Osteoblast (primary cell): ENCODE measurements at regions not wholly inside any gene's neighbourhood (a gene's known extent, or its start where the extent isn't known, plus 50 kb on each side); places are given as distances from the start of the nearest gene placed in this dataset.

Source experiments
- DNase-seq: peaks from one replicate; pipeline ENCODE4 v3.0.0; 2011; ENCODE audit warnings: low spot score, mixed read lengths; ENCODE audit not compliant: insufficient read length; ENCODE audit errors: missing footprints
- H2AFZ ChIP-seq: 2 replicates; pipeline ENCODE4 v1.6.0; 2011; ENCODE audit warnings: mild to moderate bottlenecking, low read length
- H3K27ac ChIP-seq: 2 replicates; pipeline ENCODE4 v1.5.1; 2011; ENCODE audit warnings: mild to moderate bottlenecking, low read depth, low read length, moderate library complexity
- H3K27me3 ChIP-seq: 2 replicates; pipeline ENCODE4 v1.6.0; 2012; ENCODE audit warnings: mild to moderate bottlenecking, control low read depth, inconsistent platforms, low read length, moderate library complexity; ENCODE audit not compliant: insufficient read depth
- H3K36me3 ChIP-seq: 2 replicates; pipeline ENCODE4 v1.5.1; 2011; ENCODE audit warnings: mild to moderate bottlenecking, low read length, control low read depth, moderate library complexity; ENCODE audit not compliant: insufficient read depth
- H3K4me1 ChIP-seq: 2 replicates; pipeline ENCODE4 v1.5.1; 2011; ENCODE audit warnings: mild to moderate bottlenecking, low read length, control low read depth, moderate library complexity; ENCODE audit not compliant: insufficient read depth
- H3K4me2 ChIP-seq: 2 replicates; pipeline ENCODE4 v1.6.0; 2011; ENCODE audit warnings: mild to moderate bottlenecking, low read length; ENCODE audit not compliant: insufficient read depth
- H3K4me3 ChIP-seq: fragments of 200-600 bp; sonication (generic); 3 replicates; pipeline ENCODE4 v1.5.1; 2012; ENCODE audit warnings: mild to moderate bottlenecking, low read length, inconsistent platforms; ENCODE audit not compliant: insufficient read depth
- H3K79me2 ChIP-seq: 2 replicates; pipeline ENCODE4 v1.6.0; 2012; ENCODE audit warnings: mild to moderate bottlenecking, low read length, control low read depth, inconsistent platforms; ENCODE audit not compliant: insufficient read depth
- H3K9me3 ChIP-seq: 2 replicates; pipeline ENCODE4 v1.5.1; 2011; ENCODE audit warnings: low read depth, low read length, control low read depth
- H4K20me1 ChIP-seq: 2 replicates; pipeline ENCODE4 v1.6.0; 2012; ENCODE audit warnings: mild to moderate bottlenecking, low read length, control low read depth; ENCODE audit not compliant: insufficient read depth
- TF ChIP-seq, protein P1 (sequence below): IDR thresholded peaks from 2 replicates; pipeline ENCODE4 v1.5.1; 2011; ENCODE audit warnings: mild to moderate bottlenecking, low read depth, low read length, moderate library complexity; ENCODE audit errors: extremely low read depth

DNA sequence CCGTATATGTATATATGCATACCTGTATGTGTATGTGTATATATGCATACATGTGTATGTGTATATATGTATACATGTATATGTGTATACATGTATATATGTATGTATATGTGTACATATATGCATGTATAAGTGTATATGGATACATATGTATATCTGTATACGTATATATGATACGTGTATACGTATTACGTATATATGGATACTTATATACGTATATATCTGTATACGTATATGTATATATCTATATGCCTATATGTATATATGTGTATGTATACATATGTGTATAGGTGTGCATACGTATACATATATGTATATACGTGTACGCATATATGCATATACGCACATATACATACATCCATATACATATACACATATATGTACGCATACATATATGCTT is 681.6 kb upstream of the ANO3 start:
- no peaks in the 10 kb centered on the region for H4K20me1 ChIP-seq
- H3K27me3 ChIP-seq = no peaks in the 10 kb centered on the region
- H3K79me2 ChIP-seq = no peaks in the 10 kb centered on the region
- H3K4me3 ChIP-seq = no peak overlapping the region
- no peak overlapping the region for H3K4me2 ChIP-seq
- no peak overlapping the region for H2AFZ ChIP-seq
- TF ChIP-seq, protein P1, sequence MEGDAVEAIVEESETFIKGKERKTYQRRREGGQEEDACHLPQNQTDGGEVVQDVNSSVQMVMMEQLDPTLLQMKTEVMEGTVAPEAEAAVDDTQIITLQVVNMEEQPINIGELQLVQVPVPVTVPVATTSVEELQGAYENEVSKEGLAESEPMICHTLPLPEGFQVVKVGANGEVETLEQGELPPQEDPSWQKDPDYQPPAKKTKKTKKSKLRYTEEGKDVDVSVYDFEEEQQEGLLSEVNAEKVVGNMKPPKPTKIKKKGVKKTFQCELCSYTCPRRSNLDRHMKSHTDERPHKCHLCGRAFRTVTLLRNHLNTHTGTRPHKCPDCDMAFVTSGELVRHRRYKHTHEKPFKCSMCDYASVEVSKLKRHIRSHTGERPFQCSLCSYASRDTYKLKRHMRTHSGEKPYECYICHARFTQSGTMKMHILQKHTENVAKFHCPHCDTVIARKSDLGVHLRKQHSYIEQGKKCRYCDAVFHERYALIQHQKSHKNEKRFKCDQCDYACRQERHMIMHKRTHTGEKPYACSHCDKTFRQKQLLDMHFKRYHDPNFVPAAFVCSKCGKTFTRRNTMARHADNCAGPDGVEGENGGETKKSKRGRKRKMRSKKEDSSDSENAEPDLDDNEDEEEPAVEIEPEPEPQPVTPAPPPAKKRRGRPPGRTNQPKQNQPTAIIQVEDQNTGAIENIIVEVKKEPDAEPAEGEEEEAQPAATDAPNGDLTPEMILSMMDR = no peak
- H3K9me3 ChIP-seq = no peaks in the 10 kb centered on the region
- no peaks in the 10 kb centered on the region for H3K4me1 ChIP-seq
- DNase-seq = no peak
- H3K36me3 ChIP-seq = no peaks in the 10 kb centered on the region
- H3K27ac ChIP-seq = no peak overlapping the region

DNA sequence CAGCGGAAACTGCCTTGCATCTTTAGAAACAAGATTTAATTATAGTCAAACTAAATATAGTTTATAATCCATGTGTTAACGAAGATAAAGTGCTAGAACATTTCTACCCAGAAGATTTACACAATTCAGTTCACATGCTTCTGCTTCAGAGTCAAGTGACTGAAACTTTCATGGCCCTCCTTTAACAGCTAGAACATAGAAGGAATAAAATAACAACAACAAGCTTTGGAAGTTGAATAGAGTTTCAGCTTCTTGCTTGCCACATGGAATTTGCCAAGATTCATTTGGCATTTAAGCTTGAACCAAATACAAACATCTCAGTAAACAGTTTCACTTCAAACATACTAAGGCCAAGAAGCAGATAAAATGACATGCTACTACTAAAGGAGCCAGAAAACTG is 676.3 kb upstream of the ANO3 start:
- DNase-seq = no peak
- Histone ChIP-seq H3K4me3 (no peak overlapping the region), H3K4me2 (no peak overlapping the region), H3K4me1 (no peaks in the 10 kb centered on the region), H3K79me2 (no peaks in the 10 kb centered on the region), H4K20me1 (no peaks in the 10 kb centered on the region), H3K9me3 (peaks cover 2% of the 10 kb centered on the region), H3K27ac (no peak overlapping the region), H2AFZ (no peak overlapping the region), H3K27me3 (no peaks in the 10 kb centered on the region), H3K36me3 (no peaks in the 10 kb centered on the region)
- TF ChIP-seq, protein P1 = no peak

DNA sequence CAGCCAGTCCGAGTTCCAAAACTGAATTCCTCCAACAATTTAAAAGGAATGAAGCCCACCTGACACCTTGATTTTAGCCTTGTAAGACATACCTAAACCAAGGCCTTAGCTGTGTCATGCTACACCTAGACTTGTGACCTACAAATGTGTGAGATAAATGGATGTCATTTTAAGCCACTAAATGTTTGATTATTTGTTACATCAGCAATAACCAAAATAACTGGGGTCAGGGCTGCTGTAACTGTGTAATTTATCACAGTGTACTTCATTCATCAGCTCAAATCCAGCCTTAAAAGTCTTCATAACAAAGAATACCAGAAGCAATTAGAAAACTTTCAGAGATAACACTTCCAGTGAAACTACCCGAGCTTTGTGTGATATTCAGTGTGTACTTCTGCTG is 673.0 kb upstream of the ANO3 start:
- Histone ChIP-seq H3K27me3 (no peaks in the 10 kb centered on the region), H3K9me3 (peaks cover 2% of the 10 kb centered on the region), H3K4me3 (no peak overlapping the region), H3K27ac (no peak overlapping the region), H3K4me1 (no peaks in the 10 kb centered on the region), H4K20me1 (no peaks in the 10 kb centered on the region), H3K36me3 (no peaks in the 10 kb centered on the region), H3K79me2 (no peaks in the 10 kb centered on the region), H2AFZ (no peak overlapping the region), H3K4me2 (no peak overlapping the region)
- TF ChIP-seq, protein P1 = no peak
- DNase-seq = no peak

DNA sequence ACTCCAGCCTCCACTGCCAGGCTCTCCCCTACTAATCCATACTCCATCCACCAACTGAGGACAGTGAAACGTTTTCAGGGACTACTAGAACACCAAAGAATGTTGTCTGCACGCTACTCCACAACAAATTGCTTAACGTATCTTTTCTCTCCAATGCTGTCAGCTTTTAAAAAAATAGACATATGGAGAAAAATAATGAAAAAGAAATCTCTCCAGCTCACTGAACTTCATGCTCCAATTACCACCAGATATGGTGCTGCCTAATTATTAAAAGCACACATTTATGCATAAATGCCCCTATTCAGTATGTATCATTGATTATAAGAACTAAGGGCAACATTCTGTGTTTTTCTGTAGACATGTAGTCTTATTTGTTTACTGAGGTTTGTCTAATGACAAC is 672.2 kb upstream of the ANO3 start:
- H3K27me3 ChIP-seq = no peaks in the 10 kb centered on the region
- H3K36me3 ChIP-seq = no peaks in the 10 kb centered on the region
- no peak overlapping the region for H3K4me2 ChIP-seq
- peaks cover 2% of the 10 kb centered on the region for H3K9me3 ChIP-seq
- no peaks in the 10 kb centered on the region for H3K4me1 ChIP-seq
- H4K20me1 ChIP-seq = no peaks in the 10 kb centered on the region
- no peak overlapping the region for H2AFZ ChIP-seq
- no peaks in the 10 kb centered on the region for H3K79me2 ChIP-seq
- no peak overlapping the region for H3K4me3 ChIP-seq
- no peak for DNase-seq
- H3K27ac ChIP-seq = no peak overlapping the region
- TF ChIP-seq, protein P1 = no peak
